ENCODE measurements at regions not wholly inside any gene's neighbourhood (a gene's known extent, or its start where the extent isn't known, plus 50 kb on each side); places are given as distances from the start of the nearest gene placed in this dataset.

GRCh38 chr13:33543631-33544265, 258.2 kb upstream of the STARD13 start:
- no peak overlapping the region for H3K4me3 ChIP-seq (ENCODE audit: low read depth, low read length)
- TF ChIP-seq, protein P1, sequence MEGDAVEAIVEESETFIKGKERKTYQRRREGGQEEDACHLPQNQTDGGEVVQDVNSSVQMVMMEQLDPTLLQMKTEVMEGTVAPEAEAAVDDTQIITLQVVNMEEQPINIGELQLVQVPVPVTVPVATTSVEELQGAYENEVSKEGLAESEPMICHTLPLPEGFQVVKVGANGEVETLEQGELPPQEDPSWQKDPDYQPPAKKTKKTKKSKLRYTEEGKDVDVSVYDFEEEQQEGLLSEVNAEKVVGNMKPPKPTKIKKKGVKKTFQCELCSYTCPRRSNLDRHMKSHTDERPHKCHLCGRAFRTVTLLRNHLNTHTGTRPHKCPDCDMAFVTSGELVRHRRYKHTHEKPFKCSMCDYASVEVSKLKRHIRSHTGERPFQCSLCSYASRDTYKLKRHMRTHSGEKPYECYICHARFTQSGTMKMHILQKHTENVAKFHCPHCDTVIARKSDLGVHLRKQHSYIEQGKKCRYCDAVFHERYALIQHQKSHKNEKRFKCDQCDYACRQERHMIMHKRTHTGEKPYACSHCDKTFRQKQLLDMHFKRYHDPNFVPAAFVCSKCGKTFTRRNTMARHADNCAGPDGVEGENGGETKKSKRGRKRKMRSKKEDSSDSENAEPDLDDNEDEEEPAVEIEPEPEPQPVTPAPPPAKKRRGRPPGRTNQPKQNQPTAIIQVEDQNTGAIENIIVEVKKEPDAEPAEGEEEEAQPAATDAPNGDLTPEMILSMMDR (IDR thresholded peaks at IDR 0.05; ENCODE audit: borderline replicate concordance, insufficient read depth, low read depth, low read length) = no peak

DNA sequence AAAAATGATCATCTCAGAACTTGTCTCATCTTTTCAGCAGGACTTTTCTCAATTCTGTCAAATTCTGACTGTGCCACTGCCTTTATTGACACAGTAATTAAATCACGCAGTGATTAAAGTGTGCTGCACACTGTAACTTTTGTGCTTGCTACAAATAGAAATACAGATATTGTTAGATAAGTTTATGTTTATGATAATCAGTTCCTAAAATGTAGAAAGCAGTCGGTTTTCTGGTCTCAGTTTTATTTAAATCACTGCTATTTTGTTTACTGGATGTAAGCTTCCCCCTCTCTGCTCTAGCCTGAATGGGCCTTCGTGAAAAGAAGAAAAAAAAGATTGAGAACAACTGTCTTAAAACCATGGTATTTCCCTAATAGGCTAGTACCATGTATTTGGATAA, 258.8 kb upstream of the STARD13 start:
- TF ChIP-seq, protein P1 (IDR thresholded peaks at IDR 0.05; ENCODE audit: borderline replicate concordance, insufficient read depth, low read depth, low read length) = no peak
- no peak overlapping the region for H3K4me3 ChIP-seq (ENCODE audit: low read depth, low read length)

- TF ChIP-seq, protein P1 (IDR thresholded peaks at IDR 0.05; ENCODE audit: borderline replicate concordance, insufficient read depth, low read depth, low read length) = no peak
- H3K4me3 ChIP-seq (ENCODE audit: low read depth, low read length) = no peak overlapping the region
Measured at GRCh38 chr13:33545492-33545891, 259.9 kb upstream of the STARD13 start.

GRCh38 chr13:33547035-33547434, 261.5 kb upstream of the STARD13 start:
- TF ChIP-seq, protein P1 (IDR thresholded peaks at IDR 0.05; ENCODE audit: borderline replicate concordance, insufficient read depth, low read depth, low read length) = no peak
- H3K4me3 ChIP-seq (ENCODE audit: low read depth, low read length) = no peak overlapping the region

DNA sequence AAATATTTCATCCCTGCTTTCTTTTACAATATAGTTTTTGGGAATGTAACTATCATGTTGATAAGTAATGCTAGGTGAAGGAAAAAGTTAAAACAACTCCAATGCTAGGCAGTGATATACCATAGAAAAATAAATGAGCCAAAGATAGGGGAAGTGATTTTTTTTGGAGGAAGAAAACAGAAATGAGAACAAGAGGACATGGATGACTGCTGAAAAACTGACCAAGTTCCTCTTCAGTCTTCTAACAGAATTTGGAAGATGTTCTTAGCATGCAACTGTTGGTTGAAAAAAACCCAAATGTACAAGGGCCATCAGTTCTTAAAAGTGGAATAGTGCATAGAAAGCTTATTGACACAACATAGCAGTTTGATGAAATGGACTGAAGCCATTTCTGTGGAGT, 262.5 kb upstream of the STARD13 start:
- TF ChIP-seq, protein P1 (IDR thresholded peaks at IDR 0.05; ENCODE audit: borderline replicate concordance, insufficient read depth, low read depth, low read length) = no peak
- H3K4me3 ChIP-seq (ENCODE audit: low read depth, low read length) = no peak overlapping the region

DNA sequence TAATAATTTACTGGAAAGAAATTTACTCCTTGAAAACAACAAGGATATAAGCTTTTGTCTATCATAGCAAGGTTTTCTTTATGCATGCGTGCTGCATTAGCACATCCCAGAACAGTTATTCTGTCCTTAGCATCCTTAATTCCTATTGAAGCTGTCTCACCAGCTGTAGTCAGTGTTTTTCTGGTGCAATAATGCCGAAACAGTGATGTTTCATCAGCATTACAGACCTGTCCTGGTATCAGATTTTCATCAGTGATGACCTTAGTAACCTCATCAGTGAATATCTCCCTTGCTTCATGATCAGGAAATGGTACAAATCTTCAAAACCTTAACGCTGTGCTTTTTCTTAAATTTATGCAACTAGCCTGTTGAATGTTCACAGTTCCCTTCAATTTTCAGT, 264.7 kb upstream of the STARD13 start:
- no peak overlapping the region for H3K4me3 ChIP-seq (ENCODE audit: low read depth, low read length)
- TF ChIP-seq, protein P1 (IDR thresholded peaks at IDR 0.05; ENCODE audit: borderline replicate concordance, insufficient read depth, low read depth, low read length) = no peak

GRCh38 chr13:33550885-33551284, 265.3 kb upstream of the STARD13 start:
- no peak overlapping the region for H3K4me3 ChIP-seq (ENCODE audit: low read depth, low read length)
- TF ChIP-seq, protein P1 (IDR thresholded peaks at IDR 0.05; ENCODE audit: borderline replicate concordance, insufficient read depth, low read depth, low read length) = no peak

All from GM12875 (cell line).